DMS53 treated with DMSO at 0.1 percent for 48 hours (cell line): ENCODE measurements at regions not wholly inside any gene's neighbourhood (a gene's known extent, or its start where the extent isn't known, plus 50 kb on each side); places are given as distances from the start of the nearest gene placed in this dataset.

ENCODE experiments used
- DNase-seq: peaks from one replicate; lab custom pipeline; 2025; ENCODE audit not compliant: unreplicated experiment; lab: John Stamatoyannopoulos, UW

DNA sequence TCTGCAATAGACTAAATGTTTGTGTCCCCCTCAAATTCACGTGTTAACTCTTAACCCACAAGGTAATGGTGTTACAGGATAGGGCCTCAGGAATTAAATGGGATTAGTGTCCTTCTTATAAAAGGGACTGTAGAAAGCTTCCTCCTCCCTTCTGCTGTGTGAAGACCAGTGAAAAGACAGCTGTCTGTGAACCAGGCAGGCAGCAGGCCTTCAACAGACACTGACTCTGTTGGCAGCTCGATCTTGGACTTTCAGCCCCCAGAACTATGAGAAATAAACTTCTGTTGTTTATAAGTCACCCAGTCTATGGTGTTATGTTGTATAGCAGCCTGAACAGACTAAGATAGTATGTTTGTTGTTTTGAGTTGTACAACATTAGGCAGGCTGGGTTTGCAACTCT is 208.1 kb downstream of the GBA3 start:
- DNase-seq, result no peak

DNA sequence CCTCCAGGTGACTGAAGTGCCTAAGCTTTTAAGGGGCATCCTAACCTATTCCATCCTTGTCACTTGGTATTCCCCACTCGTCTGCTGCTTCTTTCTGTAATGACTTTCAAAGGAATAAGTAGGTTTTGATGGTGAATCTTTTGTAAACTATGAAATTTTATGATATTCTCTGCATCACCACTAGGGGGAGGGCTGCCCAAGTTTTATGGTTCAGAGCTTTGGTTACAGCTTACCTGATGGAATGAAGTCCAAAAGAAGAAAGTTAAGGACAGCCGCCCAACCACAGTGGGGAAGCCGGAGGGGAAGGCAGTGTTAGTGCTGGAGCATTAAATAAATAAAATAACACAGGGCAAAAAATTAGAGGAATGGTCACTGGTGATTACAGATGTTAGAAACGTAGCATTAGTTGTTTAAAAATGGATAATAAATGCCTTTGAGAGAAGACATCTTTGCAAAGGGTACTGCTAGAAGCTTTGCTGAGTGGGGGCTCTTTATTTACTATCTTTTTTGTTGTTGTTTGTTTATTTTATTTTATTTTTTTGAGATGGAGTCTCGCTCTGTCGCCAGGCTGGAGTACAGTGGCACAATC is 204.9 kb downstream of the GBA3 start:
- DNase-seq, result peak; percentile 55

DNA sequence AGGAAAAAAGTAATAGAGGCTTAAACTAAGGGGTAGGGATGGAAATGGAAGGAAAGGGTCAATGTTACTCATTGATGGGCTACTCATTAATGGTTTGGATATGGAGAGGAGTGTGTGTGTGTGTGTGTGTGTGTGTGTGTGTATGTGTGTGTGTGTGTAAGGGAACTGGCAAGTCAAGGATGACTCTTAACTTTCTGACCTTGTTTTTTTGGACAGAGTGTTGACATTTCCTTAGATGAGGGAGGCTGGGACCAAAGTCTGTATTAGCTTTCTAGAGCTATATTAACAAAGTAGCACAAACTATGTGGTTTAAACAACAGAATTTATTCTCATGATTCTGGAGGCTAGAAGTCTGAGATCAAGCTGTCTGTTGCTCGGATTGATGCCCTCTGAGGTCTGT is 202.7 kb downstream of the GBA3 start:
- DNase-seq, result no peak

DNA sequence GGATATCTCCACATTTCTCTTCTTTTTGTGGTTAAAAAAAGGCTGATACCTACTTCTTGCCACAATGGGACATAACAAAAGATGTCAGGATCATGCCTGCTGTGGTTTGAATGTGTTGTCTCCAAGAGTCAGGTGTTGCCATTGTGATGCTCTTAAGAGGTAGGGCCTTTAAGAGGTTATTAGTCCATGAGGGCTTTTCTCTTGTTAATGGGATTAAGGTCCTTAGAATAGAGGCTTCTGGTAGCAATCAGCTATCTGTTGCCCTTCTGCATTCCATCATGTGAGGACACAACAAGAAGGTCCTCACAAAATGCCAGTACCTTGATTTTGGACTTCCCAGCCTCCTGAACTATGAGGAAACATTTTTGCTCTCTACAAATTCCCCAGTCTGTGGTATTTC is 191.4 kb downstream of the GBA3 start:
- DNase-seq, result no peak

DNA sequence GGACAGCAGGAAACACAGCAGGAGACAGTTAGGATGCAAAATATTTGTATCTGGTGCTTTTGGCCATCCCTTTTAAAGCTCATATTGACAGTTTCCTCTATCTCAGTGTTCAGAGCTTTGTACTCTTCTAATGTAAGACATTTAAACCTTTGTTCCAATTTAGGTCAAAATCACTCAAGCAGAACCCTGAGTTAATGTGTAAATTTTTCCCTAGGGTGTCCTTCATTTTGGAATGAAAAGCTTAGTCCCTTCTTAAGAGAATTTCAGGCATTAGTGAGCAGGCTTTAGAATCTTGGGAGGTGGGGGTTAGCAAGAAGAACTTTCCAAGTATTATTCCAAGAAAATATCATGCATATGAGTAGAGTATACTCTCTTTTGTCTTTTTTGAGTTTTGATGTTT is 188.7 kb downstream of the GBA3 start:
- no peak for DNase-seq

DNA sequence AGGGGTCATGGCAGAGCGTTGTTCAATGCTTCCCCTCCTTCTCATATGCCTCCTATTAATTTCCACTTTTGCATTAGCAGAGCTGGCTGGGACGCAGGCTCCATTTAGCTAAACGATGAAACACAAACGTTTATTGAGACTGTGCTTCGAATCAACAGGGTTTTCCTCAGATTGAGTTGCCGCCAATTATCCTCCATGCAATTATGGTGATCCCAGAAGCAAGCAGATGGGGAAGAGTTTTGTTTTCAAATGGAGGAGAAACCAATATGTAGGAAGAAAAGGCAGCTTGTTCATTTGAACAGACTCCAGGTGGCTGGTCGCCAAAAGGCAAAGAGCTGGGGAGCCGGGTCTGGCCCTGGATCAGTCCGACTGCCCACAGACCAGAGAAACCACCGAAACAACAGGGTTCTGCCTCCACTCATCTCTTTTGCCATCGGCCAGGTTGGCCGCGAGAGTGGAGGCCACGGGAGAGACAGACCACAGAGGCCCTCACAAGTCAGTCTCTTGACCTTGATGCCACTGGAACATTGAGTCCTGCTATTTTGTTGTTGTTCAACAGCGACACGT is 184.8 kb downstream of the GBA3 start:
- DNase-seq, result no peak

DNA sequence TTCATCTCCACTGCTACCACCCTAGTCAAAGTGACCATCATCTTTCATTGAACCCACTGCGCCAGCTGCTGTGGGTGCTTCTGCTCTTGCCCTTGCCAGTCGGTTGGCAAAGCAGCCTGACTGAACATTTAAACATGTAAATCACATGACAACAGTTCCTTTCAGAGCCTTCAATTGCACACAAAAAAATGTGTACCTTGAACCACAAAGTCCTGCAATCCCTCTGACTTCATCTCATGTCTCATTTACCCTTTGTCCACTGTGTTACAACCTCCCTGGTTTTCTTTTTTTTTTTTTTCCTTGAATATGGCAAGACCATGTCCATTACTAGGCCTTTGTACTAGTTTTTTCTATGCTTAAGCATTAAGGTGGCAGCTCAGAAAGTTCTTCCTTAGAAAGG is 183.5 kb downstream of the GBA3 start:
- DNase-seq, result no peak

DNA sequence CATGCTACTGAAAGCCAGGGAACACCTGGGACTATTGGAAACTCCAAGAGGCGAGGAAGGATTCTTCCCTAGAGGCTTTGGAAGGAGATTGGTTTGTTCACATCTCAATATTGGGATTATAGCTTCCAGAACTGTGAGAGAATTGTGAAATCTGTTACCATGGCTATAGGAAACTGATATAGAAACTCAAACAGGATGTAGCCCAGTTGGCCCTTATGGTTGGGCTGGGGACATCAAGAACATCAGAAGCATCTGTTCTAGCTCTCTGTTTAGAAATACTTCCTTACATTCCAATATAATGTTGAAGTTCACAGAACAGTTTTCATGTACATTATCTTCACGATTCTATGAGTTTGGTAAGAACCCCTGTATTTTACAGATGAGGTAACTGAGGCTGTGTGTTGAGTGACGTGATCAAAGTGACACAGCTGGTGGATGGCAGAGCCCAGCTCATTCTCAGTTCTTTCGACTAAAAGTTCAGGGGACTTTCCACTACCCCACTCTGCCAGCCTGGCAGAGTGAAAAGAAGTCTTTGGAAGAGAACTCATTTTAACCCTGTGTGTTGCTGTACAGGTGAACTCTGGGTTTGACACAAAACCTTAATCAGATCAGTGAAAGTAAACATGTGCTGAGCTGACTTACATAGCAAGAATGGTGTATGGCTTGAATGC is 183.0 kb downstream of the GBA3 start:
- DNase-seq, result no peak

DNA sequence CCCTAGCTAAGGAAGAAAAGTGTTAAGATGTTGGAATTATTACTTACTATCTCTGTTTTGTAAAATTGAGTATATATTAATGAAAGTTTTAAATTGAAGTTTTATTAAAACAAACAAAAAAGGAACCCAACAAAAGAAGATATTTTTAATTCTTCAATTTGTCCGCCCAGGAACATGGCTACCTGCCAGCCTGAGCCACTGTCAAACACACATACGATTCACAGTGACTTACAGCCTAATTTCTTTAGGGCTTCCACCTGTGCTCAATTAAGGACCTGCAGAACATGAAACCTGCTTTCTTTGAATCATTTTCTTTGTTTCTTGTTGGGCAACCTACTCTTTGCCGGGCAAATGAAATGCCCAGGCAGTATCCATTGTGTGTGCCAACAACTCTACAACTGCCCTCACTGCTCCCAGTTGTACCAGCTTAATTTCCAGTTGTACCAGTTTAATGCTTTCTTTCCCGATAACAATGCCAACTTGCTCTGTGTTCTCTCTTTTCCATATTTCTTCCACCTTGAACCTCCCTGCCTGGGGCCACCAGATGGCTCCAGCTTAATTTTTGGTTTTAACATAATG is 181.7 kb downstream of the GBA3 start:
- no peak for DNase-seq

DNA sequence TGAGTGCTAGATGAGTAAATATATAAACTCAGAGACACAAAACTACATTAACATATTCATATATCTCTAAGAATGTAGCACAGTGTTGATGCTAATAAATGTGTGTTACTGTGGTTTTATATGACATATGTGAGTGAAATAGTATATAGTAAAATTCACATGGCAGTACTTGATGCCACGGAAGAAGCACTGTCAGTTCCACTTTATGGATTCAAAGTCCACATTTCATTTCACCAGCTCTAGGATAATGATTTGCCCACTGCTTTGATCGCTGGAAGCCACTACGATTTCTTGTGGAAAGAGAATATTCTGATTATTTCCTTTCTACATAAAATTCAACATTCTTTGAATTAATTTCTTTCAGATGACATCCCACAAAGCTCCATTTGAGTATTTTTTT is 181.2 kb downstream of the GBA3 start:
- DNase-seq, result no peak

DNA sequence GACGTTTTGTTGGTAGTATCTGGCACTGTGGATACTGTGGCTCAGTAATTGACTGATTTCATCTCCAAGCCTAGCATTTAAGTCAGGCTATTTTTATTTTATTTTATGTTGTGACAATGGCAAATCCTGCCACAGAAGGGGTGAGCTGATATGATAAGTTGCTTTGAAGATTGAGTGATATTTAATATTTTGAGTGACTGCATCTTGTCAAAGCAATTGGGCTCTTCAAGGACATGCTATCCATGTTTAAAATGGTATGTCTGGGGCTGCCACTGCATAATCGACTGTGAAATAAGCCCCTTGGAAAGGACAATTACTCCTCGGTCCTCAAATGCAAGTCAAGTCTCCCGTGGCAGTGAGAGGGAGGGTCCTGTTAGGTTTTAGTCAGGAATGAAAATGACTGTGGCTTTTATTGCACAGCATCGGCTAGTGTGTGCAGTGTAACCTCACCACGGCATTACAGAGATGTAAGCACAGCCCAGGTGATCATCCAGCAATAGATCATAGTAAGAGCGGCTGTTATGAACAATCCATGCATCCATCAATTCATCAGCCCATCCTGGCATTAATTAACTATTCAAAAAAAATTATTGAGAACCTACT is 178.2 kb downstream of the GBA3 start:
- DNase-seq, result no peak

DNA sequence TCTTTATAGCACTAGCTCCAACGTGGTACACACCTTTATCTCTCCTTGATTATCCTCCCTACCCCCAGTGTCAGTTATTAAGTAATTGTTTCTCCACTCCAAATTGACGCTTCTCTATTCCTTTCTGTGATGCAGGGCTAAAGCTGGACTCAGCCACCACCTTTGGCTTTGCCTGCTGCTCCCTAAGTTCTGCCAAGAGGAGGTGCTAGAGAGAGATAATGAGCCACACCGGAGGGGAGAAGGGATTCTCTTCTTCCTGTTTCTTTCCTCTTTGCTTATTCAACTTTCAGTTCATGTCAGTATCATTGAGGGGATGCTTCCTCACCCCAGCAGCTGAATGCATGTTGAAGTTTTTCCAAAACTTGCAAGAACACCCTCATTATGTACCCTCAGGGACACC is 176.5 kb downstream of the GBA3 start:
- no peak for DNase-seq
